GM12874 (cell line): ENCODE measurements at regions not wholly inside any gene's neighbourhood (a gene's known extent, or its start where the extent isn't known, plus 50 kb on each side); places are given as distances from the start of the nearest gene placed in this dataset.

Experiments used
- TF ChIP-seq, protein P1 (sequence below): IDR thresholded peaks from 2 replicates; pipeline ENCODE4 v1.5.1; 2011; ENCODE audit warnings: low read depth, mild to moderate bottlenecking, control low read depth, low read length, moderate library complexity; ENCODE audit not compliant: insufficient read depth

DNA sequence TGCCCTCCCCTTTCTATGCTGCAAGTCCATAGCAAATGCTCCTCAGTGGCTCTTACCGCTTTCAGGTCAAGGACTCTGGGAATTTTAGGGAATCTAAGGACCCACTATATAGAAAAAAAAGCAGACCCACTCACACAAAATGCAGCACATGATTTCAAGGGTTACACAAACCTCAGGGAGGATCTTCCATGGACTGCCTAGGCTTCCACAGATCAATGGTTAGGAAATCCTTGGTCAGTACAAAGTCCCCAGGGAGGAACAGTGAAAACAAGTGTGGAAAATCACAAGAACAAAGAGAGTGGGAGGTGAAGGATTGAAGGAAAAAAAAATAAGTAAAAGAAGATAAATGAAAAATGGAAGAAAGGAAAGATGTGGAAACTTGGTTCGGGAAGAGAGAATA lies 188.4 kb downstream of the AHR start:
- TF ChIP-seq, protein P1, sequence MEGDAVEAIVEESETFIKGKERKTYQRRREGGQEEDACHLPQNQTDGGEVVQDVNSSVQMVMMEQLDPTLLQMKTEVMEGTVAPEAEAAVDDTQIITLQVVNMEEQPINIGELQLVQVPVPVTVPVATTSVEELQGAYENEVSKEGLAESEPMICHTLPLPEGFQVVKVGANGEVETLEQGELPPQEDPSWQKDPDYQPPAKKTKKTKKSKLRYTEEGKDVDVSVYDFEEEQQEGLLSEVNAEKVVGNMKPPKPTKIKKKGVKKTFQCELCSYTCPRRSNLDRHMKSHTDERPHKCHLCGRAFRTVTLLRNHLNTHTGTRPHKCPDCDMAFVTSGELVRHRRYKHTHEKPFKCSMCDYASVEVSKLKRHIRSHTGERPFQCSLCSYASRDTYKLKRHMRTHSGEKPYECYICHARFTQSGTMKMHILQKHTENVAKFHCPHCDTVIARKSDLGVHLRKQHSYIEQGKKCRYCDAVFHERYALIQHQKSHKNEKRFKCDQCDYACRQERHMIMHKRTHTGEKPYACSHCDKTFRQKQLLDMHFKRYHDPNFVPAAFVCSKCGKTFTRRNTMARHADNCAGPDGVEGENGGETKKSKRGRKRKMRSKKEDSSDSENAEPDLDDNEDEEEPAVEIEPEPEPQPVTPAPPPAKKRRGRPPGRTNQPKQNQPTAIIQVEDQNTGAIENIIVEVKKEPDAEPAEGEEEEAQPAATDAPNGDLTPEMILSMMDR: no peak

DNA sequence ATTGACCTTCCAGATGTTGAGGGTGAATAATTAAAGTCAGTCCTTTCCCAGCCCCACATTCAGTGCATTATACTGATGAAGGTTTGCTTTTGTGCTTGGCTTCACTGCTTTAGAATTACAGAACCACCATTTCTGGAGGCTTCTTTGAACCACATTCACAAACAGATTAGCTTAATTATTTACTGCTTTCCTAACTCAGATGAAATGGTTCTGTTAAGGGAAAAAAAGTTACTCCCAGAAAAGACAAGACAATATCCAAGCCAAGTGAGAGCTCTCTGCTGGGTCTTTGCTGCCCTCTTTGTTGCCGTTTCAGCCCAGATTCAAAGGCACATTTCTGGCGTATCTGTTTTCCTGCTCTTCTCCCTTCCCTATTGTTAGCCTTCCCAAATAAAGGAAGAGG lies 188.9 kb downstream of the AHR start:
- TF ChIP-seq, protein P1: no peak

DNA sequence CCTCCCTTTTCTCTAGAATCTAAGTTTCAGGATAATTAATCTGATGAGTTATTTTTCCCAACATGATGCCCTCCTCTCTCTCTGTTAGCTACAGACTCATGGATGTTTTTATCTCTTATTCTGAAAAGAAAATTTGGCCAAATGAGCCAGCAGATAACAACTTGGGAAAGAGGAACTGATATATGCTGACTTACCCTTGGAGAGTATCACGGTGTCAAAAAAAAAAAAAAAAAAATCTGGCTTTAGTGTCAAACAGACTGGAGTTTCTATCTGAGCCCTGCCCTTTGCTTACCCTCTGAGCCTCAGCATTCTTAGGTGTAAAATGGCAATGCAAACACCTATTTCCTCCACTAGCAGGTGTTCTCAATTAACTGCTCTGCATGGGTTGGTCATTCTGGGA lies 190.4 kb downstream of the AHR start:
- TF ChIP-seq, protein P1: no peak

DNA sequence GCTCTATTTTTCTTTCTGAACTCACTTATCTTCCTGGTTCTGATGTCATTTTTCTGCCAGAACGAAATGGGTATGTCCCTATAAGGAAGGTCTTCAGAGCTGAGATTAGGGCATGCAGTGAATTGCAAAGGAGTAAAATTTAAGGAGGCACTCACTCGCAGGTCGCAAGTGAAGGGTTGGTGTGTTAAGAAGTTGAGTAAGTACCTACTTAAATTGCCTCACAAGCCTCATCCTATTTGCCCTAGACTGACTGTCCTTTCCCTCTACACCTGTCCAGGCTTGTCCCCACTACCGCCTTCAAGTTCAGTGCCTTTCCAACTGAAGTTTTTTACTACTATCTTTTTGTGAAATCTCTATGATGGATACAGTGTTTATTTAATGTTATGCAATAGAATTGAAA lies 191.5 kb downstream of the AHR start:
- TF ChIP-seq, protein P1: no peak

DNA sequence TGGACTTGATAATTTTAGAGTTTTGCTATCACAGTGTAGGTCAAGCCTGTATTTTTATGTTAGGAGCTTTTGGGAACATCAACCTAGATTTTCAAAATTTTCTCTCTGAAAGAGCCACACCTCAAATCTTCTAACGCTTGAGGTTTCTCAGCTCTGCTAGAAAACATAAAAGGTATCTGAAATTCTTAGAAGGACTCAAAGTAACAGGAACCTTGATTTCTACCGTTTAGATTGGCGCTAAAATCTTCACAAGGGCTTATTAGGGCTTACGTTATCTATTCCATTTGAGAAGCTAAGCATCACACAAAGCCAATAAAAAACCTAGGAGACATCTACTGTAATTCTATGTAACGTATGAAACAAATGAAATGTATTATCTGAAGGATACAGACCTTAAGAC lies 192.4 kb downstream of the AHR start:
- TF ChIP-seq, protein P1: no peak

DNA sequence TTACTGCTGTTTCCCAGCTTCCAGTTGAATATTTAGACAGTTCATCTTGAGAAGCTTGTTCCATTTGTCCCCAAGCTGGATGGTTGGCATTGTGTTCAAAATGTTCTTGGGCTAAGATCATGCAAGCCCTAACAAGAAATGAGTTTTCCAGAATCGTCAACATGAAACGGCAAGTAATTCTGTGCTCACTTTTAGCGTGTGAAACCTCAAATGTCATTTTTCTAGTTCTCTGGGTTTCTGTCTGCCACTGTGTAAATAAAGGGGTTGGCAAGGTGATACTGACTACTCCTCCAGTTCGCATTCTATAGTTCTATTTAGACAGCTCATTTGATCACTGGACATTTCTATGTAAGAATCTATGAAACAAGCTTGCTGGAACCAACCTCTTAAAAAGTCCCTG lies 194.0 kb downstream of the AHR start:
- TF ChIP-seq, protein P1: no peak

DNA sequence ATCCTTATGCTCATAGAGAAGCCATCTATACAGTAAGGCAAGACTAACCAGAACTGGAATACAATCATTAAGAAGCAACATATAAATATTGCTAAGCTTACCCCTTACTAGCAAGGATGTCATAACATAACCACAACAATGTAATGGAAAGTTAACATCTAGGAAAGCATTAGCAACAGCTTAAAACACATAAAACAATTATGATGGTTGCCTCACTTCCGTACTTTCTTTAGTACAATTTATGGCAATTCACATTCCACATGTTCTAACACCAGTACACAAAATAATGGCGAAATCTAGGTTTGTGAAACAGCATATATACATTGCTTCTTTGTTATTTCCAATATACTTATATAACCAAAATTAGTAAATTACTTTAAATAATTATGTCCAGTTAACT lies 195.0 kb downstream of the AHR start:
- TF ChIP-seq, protein P1: no peak
